GM21526 (cell line): ENCODE measurements at regions not wholly inside any gene's neighbourhood (a gene's known extent, or its start where the extent isn't known, plus 50 kb on each side); places are given as distances from the start of the nearest gene placed in this dataset.
A peak's percentile ranks its signal among the peaks of the same experiment; 100 is the strongest.

Experiments
- ATAC-seq: cut with Tn5 transposase; IDR thresholded peaks from one replicate; pipeline ENCODE4 v1.9.1; 2021; ENCODE audit warnings: moderate library complexity; ENCODE audit not compliant: unreplicated experiment, low FRiP score

DNA sequence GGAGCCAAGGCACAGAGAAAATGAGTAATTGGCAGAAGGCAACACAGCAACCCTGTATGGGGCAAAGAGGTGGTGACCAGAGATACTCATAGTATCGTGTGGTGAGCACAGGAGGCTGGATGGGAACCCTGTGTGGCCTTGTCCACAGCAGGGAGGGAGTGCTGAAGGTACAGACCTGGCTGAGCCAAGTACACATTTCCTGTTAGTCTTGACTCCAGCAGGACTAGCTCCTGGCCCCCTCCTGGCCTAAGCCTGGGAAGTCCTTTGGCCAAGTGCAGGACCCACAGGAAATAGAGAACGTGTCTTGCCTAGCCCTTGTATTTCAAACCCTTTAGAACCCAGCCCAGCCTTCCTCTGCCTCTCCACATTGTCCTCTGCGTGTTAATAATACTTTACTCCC, 289.8 kb upstream of the PWP1 start:
- no peak for ATAC-seq

DNA sequence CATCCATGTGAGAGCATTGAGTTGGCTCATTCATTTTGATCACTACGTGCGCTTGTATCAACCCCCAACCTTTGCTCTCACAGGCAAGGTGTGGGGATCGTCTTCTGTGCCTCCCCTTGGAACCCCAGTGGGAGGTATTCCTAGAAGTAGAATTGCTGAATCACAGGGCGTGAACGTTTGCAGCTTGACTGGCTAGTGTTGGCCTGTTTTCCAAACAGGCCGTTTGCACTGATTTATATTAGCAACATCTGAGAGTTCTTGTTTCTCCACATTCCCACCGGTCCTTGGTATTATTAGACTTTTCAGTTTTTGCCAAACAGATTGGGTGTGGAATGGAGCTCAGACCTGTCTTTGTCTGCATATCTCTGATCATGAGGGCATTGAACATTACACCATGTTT, 288.6 kb upstream of the PWP1 start:
- no peak for ATAC-seq

DNA sequence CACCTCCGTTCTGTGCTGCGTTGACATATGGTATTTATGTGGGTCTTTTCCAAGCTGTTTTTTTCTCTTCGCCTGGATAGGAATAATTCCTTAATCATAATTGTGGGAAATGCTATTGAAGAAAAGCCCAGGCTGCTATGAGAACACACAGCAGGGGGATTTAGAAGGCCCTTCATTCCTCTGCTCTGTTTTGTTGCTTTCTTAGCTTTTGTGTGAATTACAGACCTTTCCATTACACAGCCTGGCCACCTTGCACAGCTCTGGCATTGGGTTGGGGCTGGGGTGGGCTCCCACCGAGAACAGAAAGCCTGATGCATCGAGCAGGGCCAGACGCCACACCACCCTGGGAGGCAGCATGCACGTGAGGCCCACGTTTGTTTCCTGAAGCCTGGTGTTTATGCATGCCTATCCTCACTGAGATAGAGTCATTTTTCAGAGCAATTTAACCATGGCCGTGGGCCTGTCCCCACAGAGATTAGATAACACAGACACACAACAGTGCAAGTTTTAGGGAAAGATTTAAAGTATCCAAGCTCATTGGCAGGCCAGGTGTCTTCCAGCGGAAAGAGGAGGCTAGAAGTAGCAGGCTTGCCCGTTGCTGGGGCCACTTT, 287.6 kb upstream of the PWP1 start:
- no peak for ATAC-seq

DNA sequence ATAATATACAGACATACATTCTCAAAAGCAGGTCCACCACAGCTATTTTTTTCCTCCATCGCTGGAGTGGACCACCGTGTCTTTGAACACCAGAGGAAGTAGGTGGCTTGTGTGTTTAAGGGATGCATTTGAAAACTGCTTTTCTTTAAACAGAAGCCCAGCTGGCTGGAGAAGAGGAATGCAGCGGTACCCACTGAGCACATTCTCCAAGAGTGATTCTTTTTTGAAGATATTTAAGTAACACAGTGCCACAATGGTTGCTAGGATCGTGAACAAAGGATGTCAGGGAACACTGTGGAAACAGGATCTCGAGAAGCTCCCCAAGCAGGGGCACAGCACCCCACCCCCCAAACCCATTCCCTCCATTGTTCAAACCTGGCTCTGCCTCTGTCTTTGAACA, 286.6 kb upstream of the PWP1 start:
- no peak for ATAC-seq

DNA sequence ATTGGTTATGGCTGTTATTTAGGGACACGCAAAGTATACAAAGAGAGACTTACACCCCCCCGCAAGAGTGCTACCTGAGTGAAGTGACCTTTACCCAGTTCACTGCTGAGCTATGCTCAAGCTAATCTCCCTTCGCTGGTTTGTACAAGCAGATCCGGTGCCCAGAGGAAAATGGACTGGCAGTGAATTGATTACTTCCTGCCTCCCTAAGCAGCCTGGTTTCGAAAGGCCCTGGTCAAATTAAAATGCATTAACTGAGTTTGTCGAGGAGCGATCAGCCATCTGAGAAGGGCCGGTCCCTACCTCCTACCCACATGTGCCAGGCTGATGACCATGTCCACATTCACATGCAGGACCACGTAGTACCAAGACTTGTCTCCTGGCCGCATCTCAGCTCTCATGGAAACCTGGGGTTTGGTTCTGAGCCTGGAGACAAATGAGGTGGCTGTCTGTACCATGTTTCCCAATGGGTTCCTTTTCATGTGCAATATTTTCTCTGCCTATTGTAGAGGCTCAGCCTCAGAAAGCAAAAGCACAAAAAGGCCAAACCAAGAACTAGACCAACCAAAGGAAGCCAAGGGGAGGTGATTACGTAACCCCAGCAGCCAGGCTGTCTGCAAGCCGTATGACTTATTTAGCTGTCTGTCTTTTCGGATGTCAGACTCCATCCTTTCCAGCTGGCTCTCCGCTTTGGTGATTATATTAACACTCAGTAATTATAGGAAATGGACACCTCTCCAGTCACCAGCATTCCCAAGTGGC, 284.7 kb upstream of the PWP1 start:
- no peak for ATAC-seq

DNA sequence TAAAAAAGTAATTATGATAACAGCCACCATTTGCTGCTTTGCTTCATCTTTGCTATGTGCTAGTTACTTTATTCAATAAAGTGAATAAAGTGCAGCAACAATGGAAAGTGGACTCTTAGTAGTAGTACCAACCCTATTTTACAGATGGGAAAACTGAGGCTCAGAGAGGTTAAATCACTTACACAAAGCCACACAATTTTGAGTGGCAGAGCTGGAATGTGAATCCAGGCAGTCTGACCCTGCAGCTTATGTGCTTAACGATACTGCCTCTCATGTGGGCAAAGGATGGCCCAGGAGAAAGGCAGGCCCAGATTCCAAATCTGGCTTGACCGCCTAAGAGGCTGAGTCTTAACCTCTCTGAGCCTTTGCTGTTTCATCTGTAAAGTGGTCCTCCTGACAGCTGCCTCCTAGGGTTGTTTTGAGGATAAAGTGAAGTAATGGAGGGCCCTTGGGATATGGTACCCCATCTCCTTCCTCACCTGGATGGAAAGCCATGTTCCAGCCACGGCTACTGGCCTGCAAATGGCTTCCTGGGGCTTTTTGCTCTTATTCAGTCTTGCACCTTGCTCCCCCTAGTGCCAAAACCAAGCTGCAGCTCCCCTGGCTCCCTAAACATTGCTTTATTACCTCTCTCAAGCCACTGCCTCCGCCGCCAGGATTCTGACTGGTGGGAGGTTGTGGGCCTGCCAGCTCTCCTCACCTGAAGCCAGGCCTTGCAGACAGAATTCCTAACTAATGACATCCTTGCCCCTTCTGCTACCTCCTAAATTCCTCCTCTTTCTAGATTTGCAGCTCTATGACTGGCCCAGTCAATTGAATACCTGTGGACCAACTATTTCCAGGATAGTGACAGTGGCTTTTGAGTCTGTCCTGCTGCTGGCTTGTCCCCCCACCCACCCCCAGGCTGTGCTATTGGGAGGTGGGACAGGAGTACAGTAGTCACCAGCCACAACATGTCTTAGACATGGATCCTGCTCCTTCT, 283.3 kb upstream of the PWP1 start:
- peak; percentile 56 for ATAC-seq

DNA sequence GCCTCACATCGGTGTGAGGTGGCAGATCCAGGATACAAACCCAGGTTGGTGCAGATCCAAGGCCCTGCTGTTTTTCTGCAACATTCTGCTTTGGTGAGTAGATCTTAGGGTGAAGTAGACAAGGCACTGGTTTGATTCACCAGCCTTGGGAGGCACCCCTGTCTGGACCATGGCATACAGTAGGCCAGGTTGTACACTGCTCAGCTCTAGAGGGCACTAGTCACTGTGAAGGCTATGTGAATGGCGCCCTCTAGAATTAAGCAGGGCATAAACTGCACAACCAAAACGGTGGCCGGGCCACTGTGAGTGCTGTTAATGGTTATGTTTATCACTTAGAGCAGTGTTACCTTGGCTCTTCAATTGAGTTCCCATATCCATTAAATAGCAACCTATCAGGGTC, 280.6 kb upstream of the PWP1 start:
- ATAC-seq, result no peak

DNA sequence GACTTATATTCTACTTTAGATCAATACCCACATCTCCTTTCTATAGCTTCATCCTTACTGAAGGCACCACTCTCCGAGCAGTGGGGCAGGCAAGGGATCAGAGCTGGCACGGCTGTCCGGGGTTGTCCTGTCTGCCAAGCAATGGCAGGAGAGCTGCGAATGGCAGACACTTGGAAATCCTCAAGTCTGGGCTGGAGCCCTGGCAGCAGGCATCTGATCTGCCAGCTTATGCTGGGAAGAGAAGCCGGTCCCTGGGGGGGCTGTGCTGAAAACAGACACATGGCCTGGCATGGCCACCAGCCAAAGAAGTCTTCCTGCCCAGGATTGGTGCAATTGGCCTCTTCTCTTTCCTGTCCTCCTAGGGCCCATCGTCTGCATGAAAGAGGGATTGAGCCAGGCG, 280.2 kb upstream of the PWP1 start:
- no peak for ATAC-seq

DNA sequence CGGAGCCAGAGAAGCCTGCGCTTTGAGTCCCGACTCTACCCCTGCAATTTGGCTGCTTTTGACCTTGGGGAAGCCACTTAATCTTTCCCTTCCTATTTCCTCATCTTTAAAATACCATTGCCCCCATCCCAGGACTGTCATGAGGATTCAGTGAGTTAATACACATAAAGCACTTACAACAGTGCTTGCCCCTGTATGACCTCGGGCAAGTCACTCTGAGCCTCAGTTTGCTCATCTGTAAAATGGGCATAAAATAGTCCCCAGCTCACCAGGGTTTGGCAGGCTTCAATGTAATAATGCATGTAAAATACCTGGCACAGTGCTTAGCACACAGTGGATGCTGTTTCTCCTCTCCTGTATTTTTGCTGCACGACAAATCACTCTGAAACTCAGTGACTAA, 278.7 kb upstream of the PWP1 start:
- no peak for ATAC-seq

DNA sequence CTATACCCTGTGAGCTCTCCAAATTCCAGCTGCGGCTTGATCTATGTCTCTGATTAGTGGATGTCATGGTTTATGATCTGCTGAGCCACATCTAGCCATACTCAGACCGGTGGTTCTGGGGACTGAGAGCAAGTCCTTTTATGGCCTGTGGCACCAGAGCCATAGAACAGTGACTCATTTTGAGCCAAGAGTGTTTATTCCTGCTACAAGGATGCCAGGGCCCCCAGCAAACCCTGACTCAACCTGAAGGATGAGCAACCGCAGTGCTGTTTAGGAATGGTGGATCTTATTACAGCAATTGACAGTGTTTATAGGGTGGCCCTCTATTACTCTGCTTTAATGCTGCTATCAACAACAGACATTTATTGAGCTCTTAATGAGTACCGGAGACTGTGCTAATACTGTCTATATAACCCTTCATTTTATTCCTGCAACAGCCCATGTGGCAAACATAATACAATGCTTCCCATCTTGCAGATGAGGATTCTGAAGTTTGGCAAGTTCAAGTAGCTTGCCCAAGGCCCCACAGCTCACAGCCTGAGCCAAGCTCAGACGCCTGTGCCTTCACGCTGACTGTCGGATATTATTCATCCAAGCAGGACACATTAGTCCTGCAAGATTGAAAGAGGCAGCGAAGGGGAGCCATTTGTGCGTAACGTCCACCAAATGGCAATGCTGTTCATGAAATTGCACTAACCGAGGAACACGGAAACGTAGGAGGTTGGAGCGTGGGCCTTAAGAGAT, 273.6 kb upstream of the PWP1 start:
- ATAC-seq, result no peak

DNA sequence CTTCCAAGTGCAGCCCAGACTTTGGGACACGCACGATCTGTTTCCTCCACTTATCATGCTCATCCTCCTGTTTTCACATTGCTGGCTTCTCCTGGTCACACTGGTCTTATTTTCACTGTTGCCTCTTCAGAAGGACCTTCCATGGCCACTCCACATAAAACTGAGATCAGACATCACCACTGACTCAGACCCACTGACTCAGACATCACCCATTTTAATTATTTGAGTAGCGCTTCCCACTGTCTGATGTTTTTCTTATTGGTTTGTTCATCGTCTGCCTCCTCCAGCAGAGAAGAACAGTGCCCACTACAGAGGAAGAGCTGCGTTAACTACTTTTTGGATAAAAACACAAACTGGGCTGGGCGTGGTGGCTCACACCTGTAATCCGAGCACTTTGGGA, 270.5 kb upstream of the PWP1 start:
- no peak for ATAC-seq

DNA sequence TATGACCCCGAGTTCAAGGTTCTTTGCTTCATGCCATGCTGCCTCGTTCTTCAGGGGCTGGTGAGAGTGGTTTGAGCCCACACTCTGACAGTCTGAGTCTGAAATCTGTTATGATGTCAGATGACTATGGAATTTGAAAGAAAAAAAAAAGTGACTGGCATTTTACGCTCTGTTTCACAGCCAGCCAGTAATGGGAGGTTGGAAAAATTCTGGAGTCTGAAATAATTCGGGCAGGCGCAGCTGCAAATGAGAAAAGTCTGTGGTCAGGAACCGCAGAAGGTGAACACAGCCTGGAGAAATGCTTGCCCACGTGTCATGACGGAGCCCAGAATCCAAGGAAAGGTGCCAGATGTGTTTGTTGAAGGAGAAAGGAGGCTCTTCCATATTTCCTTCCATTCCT, 269.8 kb upstream of the PWP1 start:
- ATAC-seq, result no peak

DNA sequence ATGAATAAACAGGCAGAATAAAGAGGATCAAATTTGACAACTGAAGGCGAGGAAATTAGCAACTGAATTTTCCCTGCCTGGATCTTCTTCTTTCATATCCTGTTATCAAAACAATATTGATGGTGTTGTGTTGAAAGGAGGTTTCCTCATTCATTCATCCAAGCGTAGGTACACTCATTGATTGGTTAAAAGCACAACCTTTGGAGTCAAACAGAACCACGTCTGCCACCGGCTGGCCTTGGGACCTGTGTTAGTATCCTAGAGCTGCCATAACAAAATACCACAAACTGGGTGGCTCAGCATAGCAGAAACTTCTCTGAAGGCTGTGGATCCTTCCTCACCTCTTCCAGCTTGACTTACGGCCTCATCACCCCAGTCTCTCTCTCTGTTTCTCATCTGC, 268.6 kb upstream of the PWP1 start:
- no peak for ATAC-seq

DNA sequence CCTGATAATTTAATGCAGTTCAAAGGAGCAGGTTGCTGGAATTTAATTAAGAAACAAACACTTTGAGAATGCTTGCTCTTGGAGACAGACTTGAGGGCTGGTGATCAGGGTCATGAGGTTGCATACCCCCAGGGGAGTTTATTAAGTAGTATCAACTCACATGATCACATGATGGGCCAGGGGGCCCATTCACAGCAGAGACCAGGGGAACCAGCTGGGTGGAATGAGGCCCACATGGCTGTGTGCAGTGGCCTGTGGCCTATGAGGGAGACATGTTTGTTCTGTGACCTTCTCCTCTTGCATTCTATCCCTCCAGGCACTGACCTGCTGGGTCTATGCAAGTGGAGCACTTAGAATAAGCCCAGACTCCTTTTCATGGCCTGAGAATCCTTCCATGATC, 266.6 kb upstream of the PWP1 start:
- no peak for ATAC-seq

DNA sequence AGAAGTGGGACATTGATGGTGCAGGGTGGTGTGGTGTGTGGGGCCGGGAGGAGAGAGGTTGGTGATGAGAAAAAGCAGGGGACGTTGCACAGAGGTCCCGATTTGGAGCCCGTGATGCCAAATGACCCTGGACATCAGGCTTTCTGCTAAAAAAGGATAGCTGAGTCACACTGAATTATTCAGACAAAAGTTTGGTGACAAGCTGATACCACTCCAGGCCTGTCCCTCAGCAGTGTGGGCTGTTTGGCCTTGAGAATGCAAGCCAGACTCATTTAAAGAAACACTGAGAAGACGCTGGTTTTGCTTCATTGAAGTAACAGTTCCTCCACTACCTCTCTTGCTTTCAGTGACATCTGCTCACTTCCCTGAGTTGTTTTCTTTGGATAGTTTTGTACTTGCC, 262.1 kb upstream of the PWP1 start:
- ATAC-seq, result no peak

DNA sequence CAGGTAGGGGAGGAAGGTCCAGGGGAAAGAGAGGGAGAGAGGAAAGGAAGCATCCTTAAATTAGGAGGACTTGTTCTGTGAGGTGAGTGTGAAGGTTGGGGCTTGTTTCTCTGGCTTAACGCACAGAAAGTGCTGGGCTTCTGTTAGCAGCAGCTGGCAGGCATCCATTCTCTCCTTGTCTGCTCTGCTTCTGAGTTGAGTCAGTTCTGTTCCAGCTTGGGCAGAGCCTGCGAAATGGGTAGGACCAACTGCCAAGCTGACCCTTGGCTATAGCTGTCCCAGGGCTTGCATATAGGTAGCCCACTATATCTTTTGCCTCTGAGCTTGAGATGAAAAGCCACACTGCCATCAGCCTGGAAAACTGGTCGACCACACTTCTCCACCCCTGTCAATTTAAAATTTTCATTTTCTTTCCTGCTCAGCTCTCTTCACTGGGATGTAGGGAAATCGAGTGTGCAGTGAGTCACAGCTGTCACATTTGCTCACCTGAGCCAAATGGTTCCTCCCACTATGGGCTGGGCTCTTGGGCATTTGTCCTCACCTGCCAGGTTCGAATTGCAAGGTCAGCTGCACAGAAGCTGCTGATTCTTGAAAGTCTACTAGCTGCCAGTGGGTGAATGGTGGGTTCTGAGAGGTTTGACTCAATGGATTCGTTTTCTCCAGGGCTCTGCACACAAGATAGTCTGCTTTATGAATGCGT, 256.4 kb upstream of the PWP1 start:
- no peak for ATAC-seq

DNA sequence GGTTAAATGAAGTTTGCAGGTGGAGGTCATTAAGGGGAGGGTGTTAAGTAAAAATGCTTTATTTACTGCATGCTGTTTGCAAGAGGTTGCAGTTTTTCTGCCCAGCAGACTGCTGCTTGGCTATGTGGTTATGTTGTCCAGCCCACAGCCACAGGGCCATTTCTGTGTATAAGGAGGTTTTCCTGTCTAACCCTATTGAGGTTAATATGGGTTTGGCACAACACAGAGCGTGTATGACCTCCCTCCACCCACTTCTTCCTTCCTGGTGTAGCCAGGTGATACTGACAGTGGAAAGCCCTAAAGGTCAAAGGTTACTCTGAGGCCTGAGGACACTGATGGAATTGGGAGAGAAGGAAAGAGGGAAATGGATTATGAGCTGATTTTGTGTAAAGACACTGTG, 253.7 kb upstream of the PWP1 start:
- no peak for ATAC-seq

DNA sequence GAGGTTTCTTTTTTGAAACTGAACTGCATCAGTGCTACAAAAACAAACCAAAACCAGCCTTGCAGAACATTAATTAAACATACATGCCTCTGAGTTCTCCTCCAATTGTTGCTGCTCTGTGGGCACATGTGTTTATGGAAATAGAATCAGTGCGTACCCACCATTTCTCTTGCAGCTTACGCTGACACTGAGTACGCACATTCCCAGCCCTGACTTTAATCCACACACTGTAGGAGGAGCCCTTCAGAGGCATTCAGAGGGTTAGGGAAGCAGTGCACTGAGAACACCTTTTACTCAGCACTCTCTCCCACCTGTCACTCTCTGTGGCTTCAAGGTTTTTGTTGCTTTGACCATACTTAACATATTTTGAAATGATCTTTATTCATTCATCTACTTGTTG, 250.5 kb upstream of the PWP1 start:
- no peak for ATAC-seq

DNA sequence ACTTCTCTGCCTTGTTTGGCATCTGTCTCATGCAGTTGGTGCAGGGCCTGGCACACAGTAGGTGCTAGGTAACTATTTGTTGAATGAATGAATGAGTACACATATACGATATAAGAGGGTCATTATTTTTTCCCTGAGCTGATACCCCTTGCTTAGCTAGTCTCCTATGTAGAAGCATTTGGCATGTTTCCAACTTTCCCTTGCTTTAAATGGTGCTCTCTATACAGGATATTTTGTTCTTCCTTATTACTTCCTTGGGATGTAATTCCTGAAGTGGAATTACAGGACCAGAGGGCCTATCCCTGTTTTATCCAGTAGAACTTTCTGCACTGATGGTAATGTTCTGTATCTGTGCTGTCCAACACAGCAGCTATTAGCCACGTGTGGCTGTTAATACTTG, 250.1 kb upstream of the PWP1 start:
- ATAC-seq, result no peak

DNA sequence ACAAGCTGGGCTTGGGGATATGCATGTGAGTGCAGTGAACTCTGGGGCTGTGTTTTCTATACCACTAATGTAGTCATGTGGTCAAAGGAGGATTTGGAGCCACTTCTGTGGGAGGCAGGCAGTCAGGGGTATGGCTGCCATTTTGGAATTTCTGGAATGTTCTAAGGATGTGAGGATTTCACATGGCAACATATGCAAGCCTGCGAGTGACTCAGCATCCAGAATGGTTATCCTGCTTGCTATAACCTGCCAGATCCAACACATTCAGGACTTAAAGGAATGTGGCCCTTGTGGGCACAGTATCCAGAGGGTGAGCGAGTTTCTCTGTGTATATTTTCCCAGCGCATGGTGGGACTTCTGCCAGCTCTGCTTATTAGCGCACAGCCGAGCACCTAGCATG, 249.2 kb upstream of the PWP1 start:
- ATAC-seq, result no peak
